Skin epidermis (tissue), 12 donors: ENCODE measurements at regions not wholly inside any gene's neighbourhood (a gene's known extent, or its start where the extent isn't known, plus 50 kb on each side); places are given as distances from the start of the nearest gene placed in this dataset.

Source experiments
- H3K27ac ChIP-seq, 21 experiments: fragments of 200-600 bp; sonication (generic) in 11 of 21; one replicate each; pipeline ENCODE4 v1.5.0; 2020; ENCODE audit warnings: mild to moderate bottlenecking in 3 of 21, inconsistent platforms in 2 of 21, moderate library complexity in 2 of 21
- H3K4me3 ChIP-seq, 7 experiments: fragments of 200-600 bp; sonication (generic) in 2 of 7; one replicate each; pipeline ENCODE4 v1.5.0; 2020; ENCODE audit warnings: inconsistent platforms in 2 of 7, mild to moderate bottlenecking in 2 of 7, moderate library complexity in 1 of 7

DNA sequence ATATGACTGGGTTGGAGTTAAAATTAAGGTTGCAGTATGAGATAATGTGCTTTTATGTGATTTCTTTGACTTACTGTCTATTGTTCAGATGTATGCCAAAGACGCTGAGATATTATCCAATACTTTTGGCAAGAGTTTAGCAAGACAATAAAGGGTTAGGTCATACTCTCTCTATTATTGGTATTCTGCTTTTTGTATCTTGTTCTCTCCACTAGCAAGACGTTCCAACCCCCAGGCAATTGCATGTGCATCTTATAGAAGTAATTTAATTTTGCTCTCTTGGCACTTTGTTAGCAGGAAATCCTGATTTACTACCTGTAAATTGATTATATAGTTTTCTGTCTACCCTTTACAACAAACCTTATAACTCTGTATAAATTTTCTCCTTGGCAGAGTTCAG, 1093.6 kb downstream of the CDH9 start:
- Histone ChIP-seq H3K27ac (no peak overlapping the region), H3K4me3 (no peak overlapping the region)

DNA sequence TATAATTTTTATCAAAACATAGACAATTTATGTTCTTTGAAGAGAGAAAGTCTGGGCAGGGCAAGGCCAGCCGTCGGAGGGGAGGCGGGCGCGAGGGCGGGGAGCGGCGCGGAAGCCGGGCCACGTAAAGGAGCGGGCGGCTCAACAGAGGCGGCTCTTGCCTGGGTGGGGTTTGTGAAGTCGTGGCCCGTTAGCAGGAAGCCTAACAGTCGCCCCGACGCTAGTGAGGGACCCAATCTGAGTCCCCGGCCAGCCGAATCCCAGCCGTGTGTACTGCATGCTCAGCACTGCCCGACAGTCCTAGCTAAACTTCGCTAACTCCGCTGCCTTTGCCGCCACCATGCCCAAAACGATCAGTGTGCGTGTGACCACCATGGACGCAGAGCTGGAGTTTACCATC, 1129.2 kb downstream of the CDH9 start:
- Histone ChIP-seq H3K27ac (no peak overlapping the region), H3K4me3 (no peak overlapping the region)

DNA sequence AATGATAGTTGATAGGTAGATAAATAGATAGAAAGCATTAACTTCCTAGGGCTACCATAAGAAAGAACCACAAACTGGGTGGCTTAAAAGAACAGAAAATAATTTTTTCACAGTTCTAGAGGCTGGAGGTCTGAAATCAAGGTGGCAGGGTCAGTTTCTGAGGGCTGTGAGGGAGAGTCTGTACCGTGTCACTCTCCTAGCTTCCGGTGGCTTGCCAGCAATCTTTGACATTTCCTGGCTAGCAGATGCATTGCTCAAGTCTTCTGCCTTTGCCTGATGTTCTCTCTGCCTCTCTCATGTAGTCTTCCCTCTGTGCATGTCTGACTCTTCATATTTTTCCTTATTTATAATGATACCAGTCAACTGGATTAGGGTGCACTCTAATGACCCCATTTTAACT, 1132.7 kb downstream of the CDH9 start:
- Histone ChIP-seq H3K4me3 (no peak overlapping the region), H3K27ac (no peak overlapping the region)

DNA sequence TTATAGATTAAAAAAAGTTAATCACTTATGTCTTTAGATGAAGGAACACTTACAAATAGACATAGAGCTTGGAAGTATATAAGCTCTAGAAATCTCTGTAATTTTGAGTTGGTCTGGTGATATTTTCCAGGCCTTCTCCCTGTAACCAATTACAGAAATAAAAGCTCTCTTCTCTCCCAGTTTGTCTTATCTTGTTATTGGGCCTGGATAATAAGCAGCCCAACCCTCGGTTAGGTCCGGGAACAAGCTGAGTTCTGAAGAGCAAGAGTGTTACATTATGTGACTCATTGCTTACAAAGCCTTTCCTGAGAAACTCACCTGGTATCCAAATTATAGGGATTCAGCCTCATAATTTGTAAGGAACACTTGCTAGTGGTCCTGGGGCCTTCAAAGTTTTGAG, 1146.2 kb downstream of the CDH9 start:
- no peak overlapping the region for H3K4me3 ChIP-seq

DNA sequence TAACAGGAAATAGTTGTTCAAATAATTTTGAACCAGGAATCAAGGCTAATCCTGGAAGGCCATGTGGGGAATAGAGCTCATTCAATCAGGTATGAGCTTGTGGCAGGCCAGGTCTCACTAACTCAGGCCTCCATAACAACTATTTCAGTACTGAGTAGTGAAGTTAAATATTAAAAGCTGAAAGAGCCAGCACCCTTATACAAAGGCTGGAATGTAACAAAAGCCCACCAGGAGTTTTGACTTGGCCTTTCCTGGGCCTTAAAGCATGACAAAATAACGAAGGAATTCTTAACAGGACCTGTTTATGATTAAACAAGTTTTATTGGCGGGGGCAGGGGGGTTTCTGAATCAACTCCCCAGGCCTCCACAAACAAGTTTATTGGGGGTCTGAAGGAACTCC, 1146.7 kb downstream of the CDH9 start:
- H3K4me3 ChIP-seq: no peak overlapping the region
- H3K27ac ChIP-seq: no peak overlapping the region

More for the DNA sequence above, 1146.2 kb downstream of the CDH9 start:
- H3K27ac ChIP-seq: no peak overlapping the region

DNA sequence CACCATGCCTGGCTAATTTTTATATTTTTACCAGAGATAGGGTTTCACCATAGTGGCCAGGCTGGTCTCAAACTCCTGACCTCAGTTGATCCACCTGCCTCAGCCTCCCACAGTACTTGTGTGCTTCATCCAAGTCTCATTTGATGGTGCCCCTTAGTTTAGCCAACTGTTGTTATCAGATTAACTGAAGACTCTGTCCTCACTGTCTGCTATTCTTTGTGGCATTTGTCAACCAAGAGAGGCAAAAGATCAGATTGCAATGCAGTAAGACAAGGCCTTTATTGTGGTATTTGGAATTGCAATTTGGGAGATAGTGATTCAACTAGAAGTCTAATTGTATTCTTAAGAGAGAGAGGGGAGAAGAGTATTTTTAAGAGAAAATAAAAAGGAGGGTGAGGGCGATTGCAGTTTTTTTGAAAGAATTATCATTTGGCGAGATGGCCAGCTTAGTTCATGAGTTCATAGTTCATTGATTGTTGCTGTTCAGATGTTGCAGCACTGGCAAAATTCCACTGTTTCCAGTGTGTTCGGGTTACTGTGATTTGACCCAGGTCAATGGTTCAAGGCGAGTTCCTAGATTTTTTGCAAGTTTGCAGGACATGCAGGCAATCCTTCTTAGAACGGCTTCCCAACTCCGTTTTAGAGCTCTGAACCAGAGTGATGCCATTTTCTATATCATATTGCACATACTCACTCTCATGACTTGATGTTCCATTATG, 1156.9 kb downstream of the CDH9 start:
- no peak overlapping the region for H3K27ac ChIP-seq
- H3K4me3 ChIP-seq: no peak overlapping the region

DNA sequence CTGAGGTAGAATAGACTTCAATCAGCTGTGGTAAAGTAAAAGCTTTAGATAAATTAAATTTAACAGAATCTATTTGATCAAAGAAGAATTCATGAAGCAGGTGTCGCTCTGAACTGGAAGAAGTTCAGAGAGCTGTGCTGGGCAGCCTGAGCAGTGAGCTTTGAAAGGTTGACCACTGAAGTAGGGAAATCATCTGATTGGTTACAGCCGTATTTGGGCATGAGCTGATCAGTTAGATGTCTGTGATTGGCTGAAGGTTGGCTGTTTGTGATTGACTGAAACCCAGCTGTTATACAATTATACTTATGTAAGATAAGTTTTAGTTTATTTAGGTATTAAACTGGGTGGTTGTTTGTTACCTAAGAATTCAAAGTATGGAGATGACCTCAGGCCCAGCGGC, 1174.6 kb downstream of the CDH9 start:
- H3K27ac ChIP-seq: no peak overlapping the region

DNA sequence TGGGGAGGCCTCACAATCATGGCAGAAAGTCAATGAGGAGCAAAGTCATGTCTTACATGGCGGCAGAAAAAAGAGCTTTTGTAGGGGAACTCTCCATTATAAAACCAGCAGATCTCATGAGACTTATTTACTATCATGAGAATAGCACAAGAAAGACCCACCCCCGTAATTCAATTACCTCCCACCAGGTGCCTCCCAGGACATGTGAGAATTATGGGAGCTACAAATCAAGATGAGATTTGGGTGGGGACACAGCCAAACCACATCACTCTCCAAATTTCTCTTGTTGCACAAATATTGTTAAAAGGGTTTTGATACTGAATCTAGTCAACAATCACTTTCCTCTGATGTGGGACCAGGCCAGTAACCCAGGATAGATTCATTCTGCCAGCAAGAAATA, 1176.1 kb downstream of the CDH9 start:
- no peak overlapping the region for H3K4me3 ChIP-seq
- H3K27ac ChIP-seq: no peak overlapping the region

More for the DNA sequence above, 1174.6 kb downstream of the CDH9 start:
- H3K4me3 ChIP-seq: no peak overlapping the region

DNA sequence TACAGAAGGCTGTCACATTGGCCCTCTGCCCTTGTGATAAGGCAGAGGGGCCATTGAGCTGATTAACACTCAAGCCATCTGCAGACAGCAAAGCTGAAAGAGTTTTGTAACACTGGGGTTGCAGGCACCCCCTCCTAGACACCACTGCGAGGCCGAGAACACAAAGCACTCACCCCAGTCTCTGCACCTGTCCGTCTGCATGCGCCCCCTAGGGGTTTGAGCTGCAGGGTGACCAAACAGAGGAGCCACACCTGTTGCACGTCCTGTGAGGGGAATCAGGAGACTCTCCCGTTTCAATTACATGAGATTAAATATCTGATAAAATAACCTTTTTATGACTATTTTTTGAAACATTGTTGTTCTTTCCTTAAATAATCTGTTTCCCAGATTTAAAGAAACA, 1180.4 kb downstream of the CDH9 start:
- Histone ChIP-seq H3K4me3 (no peak overlapping the region), H3K27ac (no peak overlapping the region)

DNA sequence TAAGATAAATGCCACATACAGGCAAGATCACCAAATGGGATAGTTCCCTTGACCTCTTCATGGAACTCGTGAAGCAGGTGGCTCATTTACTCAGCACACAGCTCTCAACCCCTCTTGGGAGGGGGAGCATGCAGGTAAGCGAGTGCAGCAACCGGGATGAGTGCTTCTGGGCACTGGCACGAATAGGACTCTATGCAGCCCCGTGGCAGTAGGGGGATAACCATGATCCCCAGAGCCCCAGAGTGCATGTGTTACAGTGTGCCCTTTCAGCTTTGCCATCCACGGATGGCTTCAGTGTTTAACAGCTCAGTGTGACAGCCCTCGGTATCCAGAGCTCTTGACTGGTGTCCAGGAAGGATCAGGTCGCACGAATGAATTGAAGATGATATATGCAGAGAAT, 1187.1 kb downstream of the CDH9 start:
- Histone ChIP-seq H3K27ac (no peak overlapping the region), H3K4me3 (no peak overlapping the region)

DNA sequence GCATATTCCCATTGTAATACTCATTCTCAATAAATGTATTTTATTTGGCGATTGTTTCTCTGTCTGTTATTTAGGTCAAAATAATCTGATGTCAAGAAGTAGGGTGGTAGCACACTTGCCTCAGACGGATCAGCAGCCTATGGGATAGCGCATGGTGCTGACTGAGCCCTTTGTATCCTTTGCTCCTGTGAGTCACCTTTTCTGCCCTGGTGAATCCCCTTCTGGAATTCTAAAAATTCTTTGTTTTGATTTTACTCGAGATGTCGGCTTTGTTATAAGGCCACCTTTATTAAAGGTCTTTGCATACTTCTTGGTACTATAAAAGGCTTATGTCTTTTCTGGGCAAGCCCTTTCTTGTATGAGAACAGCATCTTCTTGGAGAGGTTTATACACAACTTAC, 1187.8 kb downstream of the CDH9 start:
- H3K27ac ChIP-seq: no peak overlapping the region

DNA sequence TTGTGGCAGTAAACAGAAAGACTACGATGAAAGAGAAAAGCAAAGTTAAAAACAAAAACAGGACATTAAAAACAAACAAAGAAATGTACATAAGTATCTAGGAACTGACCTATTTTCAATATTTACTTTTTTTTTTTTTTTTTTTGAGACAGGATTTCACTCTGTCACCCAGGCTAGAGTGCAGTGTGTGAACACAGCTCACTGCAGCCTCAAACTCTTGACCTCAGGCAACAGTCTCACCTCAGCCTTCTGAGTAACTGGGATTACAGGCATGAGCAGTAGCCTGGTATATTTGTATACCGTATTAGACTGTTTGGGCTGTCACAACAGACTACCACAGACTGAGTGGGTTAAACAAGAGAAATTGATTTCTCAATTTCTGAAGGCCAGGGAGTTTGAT, 1189.1 kb downstream of the CDH9 start:
- no peak overlapping the region for H3K27ac ChIP-seq
- no peak overlapping the region for H3K4me3 ChIP-seq

More for the DNA sequence above, 1187.8 kb downstream of the CDH9 start:
- no peak overlapping the region for H3K4me3 ChIP-seq

DNA sequence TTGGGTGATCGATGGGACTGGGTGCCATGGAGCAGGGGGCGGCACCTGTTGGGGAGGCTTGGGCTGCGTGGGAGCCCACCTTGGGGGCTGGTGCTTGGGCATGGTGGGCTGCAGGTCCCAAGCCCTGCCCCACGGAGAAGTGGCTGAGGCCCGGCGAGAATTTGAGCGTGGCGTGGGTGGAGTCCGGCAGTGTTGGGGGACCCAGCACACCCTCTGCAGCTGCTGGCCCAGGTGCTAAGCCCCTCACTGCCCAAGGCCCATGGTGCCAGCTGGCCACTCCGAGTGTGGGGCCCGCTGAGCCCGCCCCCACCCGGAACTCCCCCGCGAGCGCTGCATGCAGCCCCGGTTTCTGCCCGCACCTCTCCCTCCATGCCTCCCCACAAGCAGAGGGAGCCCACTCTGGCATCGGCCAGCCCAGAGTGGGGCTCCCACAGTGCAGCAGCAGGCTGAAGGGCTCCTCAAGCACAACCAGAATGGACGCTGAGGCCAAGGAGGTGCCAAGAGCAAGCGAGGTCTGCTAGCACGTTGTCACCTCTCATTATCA, 1178.6 kb upstream of the CDH10 start:
- H3K4me3 ChIP-seq: no peak overlapping the region
- no peak overlapping the region for H3K27ac ChIP-seq
